OCI-LY7 (cell line): ENCODE measurements at regions not wholly inside any gene's neighbourhood (a gene's known extent, or its start where the extent isn't known, plus 50 kb on each side); places are given as distances from the start of the nearest gene placed in this dataset.

ENCODE experiments used
- BruUV-seq: library from RNA; stranded (reverse); fragments of 400-500 nt; replicated peaks from 2 replicates; lab custom pipeline; 2021; lab: Mats Ljungman, UMichigan
- CTCF ChIA-PET: fragments of 300-600 bp; sonication (Branson Sonifier 250); formaldehyde crosslinking; loops from one replicate; lab custom pipeline; 2022; ENCODE audit warnings: antibody characterized with exemption; ENCODE audit not compliant: unreplicated experiment; lab: Charles Lee
- POLR2A ChIA-PET: fragments of 300-600 bp; sonication (Branson Sonifier 250); formaldehyde crosslinking; loops from one replicate; lab custom pipeline; 2022; ENCODE audit warnings: antibody characterized with exemption; lab: Charles Lee
- DNase-seq: peaks from one replicate; pipeline ENCODE4 v3.0.0-alpha.2; 2015; ENCODE audit warnings: low spot score
- H2AFZ ChIP-seq: fragments of 200-600 bp; sonication (generic), shearing (Covaris generic); 2 replicates; pipeline ENCODE4 v1.6.1; 2014; ENCODE audit warnings: mild to moderate bottlenecking, antibody characterized with exemption, low read length, moderate library complexity
- H3K27ac ChIP-seq: fragments of 200-600 bp; sonication (generic); 2 replicates; pipeline ENCODE4 v1.5.1; 2014; ENCODE audit warnings: mixed run types, low read depth, mild to moderate bottlenecking, moderate library complexity, low read length, inconsistent platforms; ENCODE audit not compliant: poor library complexity, severe bottlenecking
- H3K36me3 ChIP-seq: fragments of 200-600 bp; sonication (generic); 2 replicates; pipeline ENCODE4 v1.6.1; 2014; ENCODE audit warnings: mild to moderate bottlenecking, antibody characterized with exemption, low read length, moderate library complexity, mixed read lengths; ENCODE audit not compliant: insufficient read depth
- H3K4me1 ChIP-seq: fragments of 200-600 bp; sonication (generic); 2 replicates; pipeline ENCODE4 v1.5.1; 2014; ENCODE audit warnings: mild to moderate bottlenecking, low read length; ENCODE audit not compliant: insufficient read depth, poor library complexity, severe bottlenecking
- H3K4me2 ChIP-seq: fragments of 200-600 bp; sonication (generic); 2 replicates; pipeline ENCODE4 v1.6.1; 2014; ENCODE audit warnings: mild to moderate bottlenecking, low read length
- H3K4me3 ChIP-seq: fragments of 200-600 bp; sonication (generic); 2 replicates; pipeline ENCODE4 v1.5.1; 2014; ENCODE audit warnings: mild to moderate bottlenecking, low read depth, low read length; ENCODE audit not compliant: poor library complexity, severe bottlenecking
- H3K79me2 ChIP-seq: fragments of 200-600 bp; sonication (generic); 2 replicates; pipeline ENCODE4 v1.6.1; 2016; ENCODE audit warnings: low read depth, mild to moderate bottlenecking, low read length, moderate library complexity, mixed read lengths; ENCODE audit not compliant: insufficient read depth
- H3K9me2 ChIP-seq: fragments of 200-600 bp; sonication (generic); 2 replicates; pipeline ENCODE4 v1.6.1; 2016; ENCODE audit warnings: mild to moderate bottlenecking, low read length, mixed read lengths; ENCODE audit not compliant: insufficient read depth
- H3K9me3 ChIP-seq: fragments of 200-600 bp; sonication (generic); 2 replicates; pipeline ENCODE4 v1.6.1; 2014; ENCODE audit warnings: mild to moderate bottlenecking, mixed run types, low read length, mixed read lengths
- H4K20me1 ChIP-seq: fragments of 200-600 bp; sonication (generic); 2 replicates; pipeline ENCODE4 v1.6.1; 2014; ENCODE audit warnings: mild to moderate bottlenecking, antibody characterized with exemption, low read length, moderate library complexity, mixed read lengths; ENCODE audit not compliant: insufficient read depth
- CTCF ChIP-seq: fragments of 200-600 bp; sonication (generic); conservative IDR thresholded peaks from 2 replicates; pipeline ENCODE4 v1.5.1; 2014; ENCODE audit warnings: mild to moderate bottlenecking, antibody characterized with exemption, low read length, moderate library complexity, mixed read lengths
- EZH2phosphoT487 ChIP-seq: fragments of 200-600 bp; sonication (generic); IDR thresholded peaks from 2 replicates; pipeline ENCODE4 v1.6.1; 2018; ENCODE audit warnings: low read depth, borderline replicate concordance, mild to moderate bottlenecking, mixed run types, antibody characterized with exemption, low read length, moderate library complexity, mixed read lengths
- intact Hi-C: fragments of 100-400 bp; cut with micrococcal nuclease; formaldehyde crosslinking; loops from one replicate; pipeline ENCODE4 v1.10.0; 2022; ENCODE audit not compliant: unreplicated experiment

GRCh38 chr4:127410201-127410600 is 222.6 kb upstream of the INTU start:
- BruUV-seq: no TSS peak
- no peak for DNase-seq
- no peak overlapping the region for H3K4me2 ChIP-seq
- POLR2A ChIA-PET: no interaction called here
- no peak overlapping the region for H3K4me3 ChIP-seq
- H3K4me1 ChIP-seq: no peaks in the 10 kb centered on the region
- TF ChIP-seq EZH2phosphoT487 (no peak), CTCF (no peak)
- H3K79me2 ChIP-seq: no peaks in the 10 kb centered on the region
- intact Hi-C loops: no loop called here
- CTCF ChIA-PET: no interaction called here
- no peaks in the 10 kb centered on the region for H3K9me2 ChIP-seq
- H3K27ac ChIP-seq: no peak overlapping the region
- H2AFZ ChIP-seq: no peak overlapping the region
- no peaks in the 10 kb centered on the region for H3K9me3 ChIP-seq
- H4K20me1 ChIP-seq: no peaks in the 10 kb centered on the region
- no peaks in the 10 kb centered on the region for H3K36me3 ChIP-seq

GRCh38 chr4:127410644-127411043 is 222.1 kb upstream of the INTU start:
- H3K9me3 ChIP-seq: no peaks in the 10 kb centered on the region
- no peaks in the 10 kb centered on the region for H3K36me3 ChIP-seq
- no peak for TF ChIP-seq EZH2phosphoT487
- no peak for TF ChIP-seq CTCF
- no peaks in the 10 kb centered on the region for H3K4me1 ChIP-seq
- ChIA-PET POLR2A (no interaction called here), CTCF (no interaction called here)
- H3K79me2 ChIP-seq: no peaks in the 10 kb centered on the region
- no peak overlapping the region for H3K27ac ChIP-seq
- H2AFZ ChIP-seq: no peak overlapping the region
- no TSS peak for BruUV-seq
- H3K4me3 ChIP-seq: no peak overlapping the region
- intact Hi-C loops: no loop called here
- no peak overlapping the region for H3K4me2 ChIP-seq
- DNase-seq: no peak
- H3K9me2 ChIP-seq: no peaks in the 10 kb centered on the region
- H4K20me1 ChIP-seq: no peaks in the 10 kb centered on the region

GRCh38 chr4:127414951-127415606 is 217.7 kb upstream of the INTU start:
- Histone ChIP-seq H3K9me3 (no peaks in the 10 kb centered on the region), H3K4me1 (no peaks in the 10 kb centered on the region), H3K9me2 (no peaks in the 10 kb centered on the region), H2AFZ (no peak overlapping the region), H4K20me1 (no peaks in the 10 kb centered on the region), H3K4me3 (no peak overlapping the region), H3K4me2 (no peak overlapping the region), H3K79me2 (no peaks in the 10 kb centered on the region), H3K27ac (no peak overlapping the region), H3K36me3 (no peaks in the 10 kb centered on the region)
- intact Hi-C loops: no loop called here
- POLR2A ChIA-PET: no interaction called here
- no TSS peak for BruUV-seq
- TF ChIP-seq EZH2phosphoT487: no peak
- TF ChIP-seq CTCF: no peak
- DNase-seq: no peak
- CTCF ChIA-PET: no interaction called here
